HUDEP-2 (cell line): ENCODE measurements at regions not wholly inside any gene's neighbourhood (a gene's known extent, or its start where the extent isn't known, plus 50 kb on each side); places are given as distances from the start of the nearest gene placed in this dataset.
"Not testable (repeated sequence)": the region's sequence is repeated elsewhere in the genome, so short reads cannot be mapped to it uniquely, and the experiment has no call there.

Experiments
- DNase-seq, 76 experiments: peaks; one replicate each; lab custom pipeline; 2025; ENCODE audit not compliant: unreplicated experiment in 76 of 76; lab: John Stamatoyannopoulos, UW

DNA sequence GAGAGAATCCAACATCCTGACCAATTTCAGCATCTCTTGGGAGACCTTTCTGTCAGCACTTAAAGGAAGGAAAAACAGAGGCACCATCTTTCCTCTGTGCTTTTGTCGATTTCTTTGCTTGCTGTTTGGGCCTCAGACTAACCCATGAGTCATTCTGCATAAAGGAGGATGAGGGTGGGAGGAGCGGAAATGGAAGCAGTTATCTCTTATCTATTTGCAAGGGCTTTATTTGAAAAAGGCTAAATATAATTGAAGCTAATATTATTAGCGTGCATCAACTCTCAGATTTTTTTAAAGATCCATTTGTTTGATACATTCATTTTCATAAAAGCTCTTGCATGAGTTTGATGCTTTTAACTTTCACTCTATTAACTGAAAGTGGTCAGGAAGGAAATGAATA, 72.9 kb downstream of the ZNF622 start:
- DNase-seq: no peak

DNA sequence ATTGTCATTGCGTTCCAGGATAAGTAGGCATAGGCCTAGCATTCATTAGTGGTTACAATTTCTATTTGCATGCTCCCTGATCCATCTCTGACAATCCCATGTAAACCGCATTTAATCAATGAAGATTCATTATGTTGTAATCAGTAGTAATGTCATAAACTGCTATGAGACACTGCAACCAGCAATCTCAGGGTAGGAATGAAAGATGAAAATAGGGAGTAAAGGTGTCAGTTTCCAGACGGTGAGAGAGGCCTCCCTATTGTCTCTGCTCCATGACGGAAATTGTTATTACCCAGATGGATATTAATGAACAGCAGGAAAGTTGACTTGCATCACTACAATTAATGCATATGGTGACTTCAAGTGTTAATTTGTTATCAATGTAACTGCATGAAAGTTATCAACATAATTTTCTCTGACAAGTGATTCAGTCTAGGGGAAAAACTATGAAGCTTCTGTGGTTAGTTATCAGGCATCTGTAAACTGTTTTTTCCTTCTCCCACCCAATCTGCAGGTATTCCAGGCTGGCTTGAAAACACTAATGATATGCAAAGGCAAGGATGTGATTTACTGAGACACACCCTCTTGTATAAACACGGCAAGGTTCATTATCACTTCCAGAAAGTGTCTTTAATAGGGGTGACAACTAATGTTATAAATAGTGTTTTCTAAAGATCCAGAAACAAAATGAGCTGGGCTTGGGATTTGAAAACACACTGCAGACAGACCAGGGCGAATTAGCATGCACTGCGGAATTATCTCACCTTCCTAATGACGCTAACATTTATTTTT, 73.5 kb downstream of the ZNF622 start:
- DNase-seq: no peak

DNA sequence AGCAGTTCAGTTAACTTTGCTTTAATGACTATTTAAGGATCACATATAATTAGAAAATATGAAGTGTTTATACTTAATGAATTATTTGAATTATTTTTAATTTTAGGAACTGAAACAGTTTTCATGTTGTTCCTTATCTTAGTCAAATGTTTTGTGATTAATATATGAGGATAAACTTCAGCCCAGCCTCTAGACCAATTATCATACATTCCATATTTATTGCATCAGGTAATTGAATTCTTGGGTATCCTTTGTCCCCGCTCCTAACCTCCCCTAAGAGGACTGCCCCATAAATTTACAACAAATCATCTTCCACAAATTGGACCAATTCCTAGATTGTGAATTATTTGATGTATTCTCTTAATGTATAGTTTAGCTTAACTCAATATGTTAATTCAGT, 74.8 kb downstream of the ZNF622 start:
- DNase-seq: no peak

DNA sequence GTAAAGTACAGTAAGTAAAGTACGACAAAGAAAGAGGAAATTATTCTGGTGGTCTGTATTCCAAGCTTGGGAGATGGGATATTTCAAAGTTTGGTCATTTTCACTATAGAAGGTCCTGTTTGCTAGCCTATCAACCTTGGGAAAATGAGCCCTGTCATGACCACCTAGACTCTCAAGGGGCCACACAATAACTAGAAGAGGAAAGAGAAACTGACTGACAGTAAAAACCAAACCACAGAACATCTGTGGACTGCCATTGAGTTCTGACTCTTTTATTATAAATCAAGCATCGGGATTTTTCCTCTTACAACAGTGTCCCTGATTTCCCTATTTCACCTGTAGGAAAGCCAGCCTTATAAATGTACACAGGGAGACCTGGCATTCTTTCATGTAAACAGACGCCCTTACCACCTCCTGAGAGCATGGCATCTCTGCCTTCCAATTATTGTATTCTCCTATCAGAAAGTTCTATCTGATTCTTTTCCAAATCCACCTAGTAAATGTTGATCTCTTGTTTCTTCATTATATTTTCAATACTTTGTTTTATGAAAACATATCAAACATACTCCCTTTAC, 80.0 kb downstream of the ZNF622 start:
- DNase-seq: no peak

DNA sequence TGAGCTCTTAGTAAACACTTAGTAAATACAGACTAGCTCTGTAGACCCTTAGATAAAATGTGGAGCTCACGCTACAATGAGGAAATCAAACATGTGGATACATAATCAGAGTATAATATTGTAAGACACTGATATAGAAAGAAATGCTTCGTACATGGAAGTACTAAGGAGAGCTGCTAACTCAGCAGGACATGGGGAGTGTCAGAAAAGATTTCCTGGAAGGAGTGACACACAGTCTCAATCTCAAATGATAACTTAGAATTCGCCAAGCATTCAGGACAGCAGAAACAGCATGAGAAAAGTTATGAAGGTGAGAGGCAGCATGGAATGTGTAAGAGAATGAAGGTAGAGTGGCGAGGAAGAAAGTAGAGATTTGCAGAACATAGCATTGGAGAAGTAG, 80.8 kb downstream of the ZNF622 start:
- no peak for DNase-seq

DNA sequence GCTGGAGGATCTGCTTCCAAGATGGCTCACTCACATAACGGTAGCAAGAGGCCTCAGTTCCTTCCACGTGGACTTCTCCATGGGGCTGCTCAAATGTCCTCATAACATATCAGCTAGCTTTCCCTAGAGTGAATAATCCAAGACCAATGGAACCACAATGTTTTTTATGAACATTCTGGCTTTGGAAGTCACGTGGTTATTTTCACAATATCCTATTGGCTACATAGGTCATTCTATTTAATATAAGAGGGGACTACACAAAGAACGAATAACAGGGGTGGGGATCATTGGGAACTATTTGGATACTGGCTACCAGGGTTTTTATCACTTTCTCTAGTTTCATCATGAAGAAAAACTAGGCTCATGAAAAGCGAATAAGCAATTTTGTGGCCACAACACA, 81.4 kb downstream of the ZNF622 start:
- DNase-seq: no peak

DNA sequence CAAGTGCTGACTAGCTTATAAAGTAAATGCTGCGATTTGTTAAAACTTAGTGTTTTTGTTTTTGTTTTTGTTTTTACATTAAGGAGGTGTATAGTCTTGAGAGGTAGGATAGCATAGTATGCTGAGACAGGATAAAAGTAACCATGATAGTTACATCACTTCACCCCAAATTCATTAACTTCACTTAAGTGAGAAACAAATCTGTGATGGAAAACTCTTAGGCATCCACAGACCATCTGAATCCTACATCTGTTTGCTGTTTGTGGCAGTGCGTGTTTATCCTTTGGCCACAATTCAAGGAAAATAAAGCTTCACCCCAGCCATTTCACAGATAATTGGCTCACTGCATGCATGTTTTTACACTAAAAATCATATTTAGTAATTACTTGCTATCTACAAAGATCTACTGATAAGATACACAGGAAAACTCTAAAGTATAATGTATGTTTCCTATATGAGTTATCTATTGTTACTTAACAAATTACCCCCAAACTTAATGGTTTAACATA, 82.0 kb downstream of the ZNF622 start:
- no peak for DNase-seq

DNA sequence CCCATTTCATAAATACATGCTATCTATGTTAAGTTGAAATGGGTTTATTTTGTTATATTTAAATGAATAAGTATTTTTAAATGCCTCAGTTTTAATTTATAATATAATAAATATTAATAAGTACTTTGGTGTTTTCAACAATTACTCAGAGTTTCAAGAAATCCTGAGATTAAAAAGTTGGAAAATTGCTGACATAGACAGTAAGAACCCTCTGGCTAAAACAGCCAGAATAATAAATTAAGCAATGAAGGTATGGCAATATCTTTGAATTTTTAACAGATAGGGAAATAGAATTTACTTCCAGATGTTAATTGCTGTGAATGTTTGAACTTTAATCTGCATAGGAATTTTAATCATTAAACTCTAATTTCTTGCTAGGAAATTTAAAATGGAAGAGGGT, 83.6 kb downstream of the ZNF622 start:
- no peak for DNase-seq

DNA sequence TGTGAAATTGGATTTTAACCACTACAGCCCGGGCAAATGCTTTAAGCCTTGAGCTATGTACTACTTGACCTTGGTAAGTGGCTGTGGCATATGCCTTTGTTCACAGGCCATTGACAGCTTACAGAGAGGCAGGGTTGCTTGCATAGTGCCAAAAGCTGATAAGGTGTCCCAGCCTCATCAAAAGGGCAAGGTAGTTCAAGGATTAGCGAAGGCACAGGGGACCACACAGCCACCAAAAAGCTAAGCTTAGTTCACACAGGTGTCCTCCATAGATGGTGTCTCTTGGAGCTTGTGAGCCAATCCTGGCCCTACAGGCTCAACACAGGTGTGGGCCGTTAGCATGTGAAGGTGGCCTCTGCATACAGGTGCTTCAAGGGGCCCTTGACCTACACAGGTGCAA, 86.8 kb downstream of the ZNF622 start:
- DNase-seq: no peak

DNA sequence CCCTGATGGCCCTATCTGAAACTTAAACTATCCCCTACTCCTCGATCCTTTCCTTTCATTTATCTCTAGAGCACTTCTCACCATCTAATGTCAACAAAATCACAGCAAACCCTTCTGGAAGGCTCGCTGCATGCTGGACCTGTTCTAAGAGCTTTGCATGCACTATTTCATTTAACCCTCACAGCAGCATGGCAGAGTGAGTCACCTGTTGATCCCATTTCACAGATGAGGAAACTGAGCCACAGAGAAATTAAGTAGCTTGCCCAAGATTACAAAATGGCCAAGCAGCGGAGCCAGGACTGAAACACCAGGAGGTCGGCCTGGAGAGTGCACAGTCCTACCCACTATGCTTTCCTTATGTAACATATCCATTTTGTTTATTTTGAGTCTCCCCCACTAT, 93.1 kb downstream of the ZNF622 start:
- DNase-seq: no peak

DNA sequence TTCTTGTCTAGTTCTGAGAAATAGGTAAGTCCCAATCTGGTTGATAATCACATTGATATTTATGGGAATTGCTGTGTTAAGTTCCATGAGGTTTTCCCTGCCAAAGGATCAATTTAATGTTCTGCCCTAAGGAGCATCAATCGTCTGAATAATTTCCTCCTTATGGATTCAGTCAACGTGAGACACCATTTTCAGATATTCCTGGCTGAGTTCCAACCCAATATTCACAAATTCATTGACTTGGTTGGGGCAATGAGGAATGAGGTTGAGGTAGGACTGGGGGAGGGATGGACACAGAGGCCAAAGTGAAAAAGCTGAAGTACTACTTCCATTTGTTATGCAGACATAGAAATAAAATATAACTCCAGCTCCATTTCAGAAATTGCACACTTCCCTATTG, 99.1 kb downstream of the ZNF622 start:
- DNase-seq: no peak

DNA sequence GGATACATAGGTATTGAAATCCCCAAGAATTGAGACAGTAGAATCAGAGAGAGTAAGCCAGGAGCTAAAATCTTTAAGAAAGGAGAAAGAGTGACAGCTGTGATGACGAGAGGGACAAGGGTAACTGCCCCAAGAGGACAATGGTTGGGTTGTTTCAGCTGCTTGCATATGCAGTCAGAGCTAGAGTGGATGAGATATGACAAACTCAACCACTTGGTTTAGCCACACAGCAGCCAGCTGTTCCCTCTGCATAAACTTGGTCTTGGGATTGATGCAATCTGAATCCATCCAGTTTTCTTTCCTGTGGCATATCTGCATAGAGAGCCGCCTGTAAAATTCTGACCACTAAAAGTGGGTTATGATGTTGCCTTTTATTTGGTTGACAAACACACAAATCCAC, 100.7 kb downstream of the ZNF622 start:
- DNase-seq: no peak

DNA sequence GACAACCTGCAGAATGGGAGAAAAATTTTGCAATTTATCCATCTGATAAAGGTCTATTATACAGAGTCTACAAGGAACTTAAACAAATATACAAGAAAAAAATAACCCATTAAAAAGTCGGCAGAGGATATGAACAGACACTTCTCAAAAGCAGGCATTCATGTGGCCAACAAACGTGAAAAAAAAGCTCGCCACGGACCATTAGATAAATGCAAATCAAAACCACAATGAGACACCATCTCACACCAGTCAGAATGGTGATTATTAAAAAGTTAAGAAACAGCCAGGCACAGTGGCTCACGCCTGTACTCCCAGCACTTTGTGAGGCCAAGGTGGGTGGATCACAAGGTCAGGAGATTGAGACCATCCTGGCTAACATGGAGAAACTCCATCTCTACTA, 112.2 kb downstream of the ZNF622 start:
- DNase-seq: not testable (repeated sequence)

DNA sequence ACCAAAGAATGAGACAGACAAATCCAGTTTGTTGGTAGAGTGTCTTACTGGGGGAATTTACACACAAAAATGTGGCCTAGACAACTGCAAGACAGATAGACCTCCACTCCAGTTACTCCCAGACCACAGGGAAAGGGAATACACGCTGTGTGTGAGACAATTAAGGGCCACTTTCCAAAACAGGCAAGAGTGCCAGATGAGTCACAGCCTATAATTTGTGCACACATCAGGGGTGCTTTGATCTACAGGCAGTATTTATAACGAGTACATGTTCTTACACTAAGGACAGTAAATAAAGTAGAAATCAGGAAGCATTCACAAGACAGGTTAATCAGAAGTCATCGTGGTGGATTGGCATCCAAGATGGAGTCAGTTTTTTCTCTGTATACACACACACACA, 114.8 kb downstream of the ZNF622 start:
- DNase-seq: no peak

DNA sequence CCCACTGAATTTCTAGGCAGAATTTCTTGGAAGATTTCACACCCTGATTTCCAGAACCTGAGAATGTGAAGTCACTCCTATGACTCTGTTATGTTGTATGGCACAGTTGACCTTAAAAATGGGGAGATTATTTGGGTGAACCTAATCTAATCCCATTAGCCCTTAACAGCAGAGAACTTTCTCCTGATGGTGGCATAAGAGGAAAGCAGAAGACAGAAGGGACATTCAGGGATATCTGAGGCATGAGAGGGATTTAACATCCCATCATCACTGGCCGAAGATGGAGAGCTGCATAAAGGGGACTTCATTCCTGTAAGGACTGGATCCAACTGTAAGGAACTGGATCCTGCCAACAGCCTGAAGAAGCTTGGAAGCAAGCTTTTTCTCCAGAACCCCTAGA, 119.2 kb downstream of the ZNF622 start:
- no peak for DNase-seq

DNA sequence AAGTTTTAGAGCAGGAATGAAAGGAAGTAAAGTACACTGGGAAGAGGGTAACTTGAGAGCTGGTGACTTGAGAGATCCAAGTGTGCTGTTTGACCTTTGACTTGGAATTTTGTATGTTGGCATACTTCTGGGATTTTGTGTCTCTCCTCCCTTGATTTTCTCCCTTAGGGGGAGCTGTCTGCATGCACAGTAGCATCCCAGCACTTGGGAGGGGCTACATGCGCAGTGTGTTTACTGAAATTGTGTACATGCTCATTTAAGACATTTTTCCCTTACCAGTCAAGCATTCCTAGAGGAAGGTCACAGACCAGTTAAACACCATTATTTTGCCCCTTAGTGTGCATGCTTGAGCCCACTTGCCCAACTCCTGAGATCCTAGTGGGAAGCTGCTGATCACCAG, 120.1 kb downstream of the ZNF622 start:
- DNase-seq: peak in 1 of 76 experiments; percentile 0

DNA sequence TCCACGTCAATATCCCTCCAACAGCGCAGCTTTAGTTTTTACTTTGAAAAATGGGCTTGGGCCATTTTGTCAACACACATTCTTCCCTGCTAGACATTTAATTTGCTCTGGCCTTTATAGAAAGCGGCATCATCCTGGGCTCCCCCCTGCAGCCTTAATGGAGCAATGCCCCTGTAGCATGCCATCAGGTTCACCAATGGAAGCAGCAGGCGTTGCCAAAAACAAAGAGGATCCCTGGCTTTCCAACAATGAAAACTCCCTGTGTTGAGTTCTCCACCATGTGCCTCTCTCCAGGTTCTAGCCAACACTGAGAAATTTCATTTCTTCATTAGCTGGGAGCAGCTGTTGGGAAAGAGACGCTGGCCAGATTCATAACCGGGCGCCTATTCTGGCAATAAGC, 139.5 kb downstream of the ZNF622 start:
- DNase-seq: no peak

DNA sequence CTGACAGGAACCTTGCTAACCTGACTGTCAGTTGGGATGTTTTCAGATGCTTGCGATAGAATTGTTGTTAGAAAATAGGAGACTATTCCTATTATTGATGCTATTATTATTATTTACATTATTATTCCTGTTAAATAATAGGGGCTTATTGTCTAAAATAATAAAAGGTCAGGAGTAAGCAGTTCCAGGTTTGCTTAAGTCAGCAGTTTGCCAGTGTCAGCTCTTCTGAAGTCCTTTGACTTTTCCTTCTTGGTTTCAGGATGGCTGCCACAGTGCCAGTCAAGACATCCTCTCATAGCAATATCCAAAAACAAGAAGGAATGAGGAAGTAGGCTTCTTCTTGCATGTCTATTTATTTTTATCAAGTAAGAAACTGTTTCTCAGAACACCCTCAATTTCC, 141.7 kb upstream of the MARCHF11 start:
- no peak for DNase-seq

DNA sequence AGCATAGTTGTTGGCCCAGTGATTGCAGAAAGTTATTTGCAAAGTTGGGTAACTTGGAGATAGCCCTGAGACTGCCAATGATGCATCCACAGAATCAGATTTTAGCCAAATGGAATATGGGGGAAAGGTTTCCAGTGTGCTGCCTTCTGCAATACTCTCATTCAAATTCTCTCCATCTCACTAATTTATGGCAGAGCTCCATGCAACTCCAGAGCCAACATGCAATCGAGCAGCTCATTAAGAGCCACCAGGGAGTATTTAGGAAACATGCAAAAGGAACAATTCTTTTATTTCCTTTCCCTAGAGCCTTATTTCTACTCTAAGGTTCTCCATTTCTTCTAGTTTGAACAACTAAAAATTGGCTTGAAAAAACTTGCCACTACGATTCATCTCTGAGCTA, 135.9 kb upstream of the MARCHF11 start:
- DNase-seq: no peak

DNA sequence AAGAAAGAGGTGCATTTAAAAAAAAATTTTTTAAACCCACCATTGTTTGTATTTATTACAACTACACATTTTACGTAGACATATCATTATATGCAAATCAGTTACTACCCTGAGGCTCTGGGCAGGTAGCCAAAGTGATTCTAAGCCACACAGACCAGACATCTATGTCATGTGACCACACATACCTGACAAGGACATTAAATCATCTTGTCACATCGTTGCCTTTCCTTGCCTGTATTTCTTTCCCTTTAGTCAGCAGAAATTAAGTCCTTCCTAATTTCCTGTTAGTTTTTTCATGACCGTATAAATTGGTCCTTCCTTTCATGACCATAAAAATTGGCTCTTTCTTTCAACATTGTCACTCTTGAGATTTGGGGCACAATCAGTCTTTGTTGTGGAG, 134.2 kb upstream of the MARCHF11 start:
- no peak for DNase-seq

DNA sequence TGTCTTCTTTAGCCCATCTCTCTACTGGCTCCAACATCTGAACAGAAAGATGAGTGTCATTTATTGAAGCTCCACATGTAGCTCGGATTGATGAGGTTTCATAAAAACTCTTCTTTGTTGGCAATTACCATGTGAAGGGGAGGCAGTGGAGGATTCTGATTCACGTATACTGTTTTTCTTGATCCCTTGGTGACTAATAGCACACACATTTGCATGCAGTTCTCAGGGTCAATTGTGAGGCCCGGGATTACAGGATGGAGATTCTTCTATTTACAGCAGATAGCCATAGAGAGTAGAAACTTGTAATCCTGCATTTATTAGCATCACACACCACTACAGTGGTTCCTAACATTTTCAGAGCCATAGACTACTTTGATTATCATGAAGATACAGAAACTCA, 133.2 kb upstream of the MARCHF11 start:
- DNase-seq: no peak

DNA sequence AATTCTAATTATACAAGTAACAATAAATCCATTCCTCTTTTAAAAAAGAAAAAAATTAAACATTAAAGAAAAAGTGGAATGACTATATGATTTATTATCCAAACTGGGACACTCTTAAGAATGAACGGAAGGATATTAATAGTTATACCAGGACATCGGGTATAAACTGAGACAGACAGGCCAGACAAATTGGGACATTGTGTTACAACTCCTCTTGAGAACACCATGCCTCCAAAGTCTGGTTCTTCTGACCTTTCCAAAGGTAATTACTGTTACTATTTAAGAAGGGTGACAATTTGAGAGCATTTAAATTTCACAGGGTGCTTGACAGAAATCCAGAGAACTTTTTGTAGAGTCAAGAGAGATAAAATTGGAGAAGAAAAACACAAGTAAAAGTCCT, 132.1 kb upstream of the MARCHF11 start:
- DNase-seq: no peak

DNA sequence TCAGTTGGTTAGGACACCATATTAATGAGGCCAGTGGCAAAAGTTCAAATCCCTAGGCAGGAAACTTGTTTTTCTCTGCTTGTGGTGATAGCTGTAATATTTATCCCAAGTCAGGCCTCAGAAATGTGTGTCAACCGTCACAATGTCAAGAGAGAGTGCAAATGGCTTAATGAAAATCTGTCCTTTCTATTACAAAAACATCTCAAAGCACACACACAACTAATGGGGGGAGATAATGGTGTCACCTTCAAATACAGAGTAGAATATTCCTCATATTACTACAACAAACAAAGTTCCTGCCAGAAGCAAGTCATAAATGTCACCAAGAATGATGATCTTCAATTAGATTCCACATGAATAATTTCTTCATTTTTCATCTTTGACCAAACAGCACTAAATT, 127.2 kb upstream of the MARCHF11 start:
- DNase-seq: no peak
